WTC11 (cell line): ENCODE measurements at regions not wholly inside any gene's neighbourhood (a gene's known extent, or its start where the extent isn't known, plus 50 kb on each side); places are given as distances from the start of the nearest gene placed in this dataset.

Experiments used
- CREB1 ChIP-seq: sonication (generic); formaldehyde crosslinking; IDR thresholded peaks from 2 replicates; pipeline ENCODE4 v1.8.0; 2023; ENCODE audit warnings: mild to moderate bottlenecking, missing genetic modification reagents
- CREM ChIP-seq: sonication (generic); formaldehyde crosslinking; IDR thresholded peaks from 2 replicates; pipeline ENCODE4 v1.8.1; 2022; ENCODE audit warnings: mild to moderate bottlenecking, missing genetic modification reagents, moderate library complexity
- CTCF ChIP-seq: fragments of 200-600 bp; IDR thresholded peaks from 2 replicates; pipeline ENCODE4 v1.8.0; 2022; ENCODE audit warnings: antibody characterized with exemption
- GABPB1 ChIP-seq: sonication (generic); formaldehyde crosslinking; IDR thresholded peaks from 2 replicates; pipeline ENCODE4 v1.8.1; 2023; ENCODE audit warnings: mild to moderate bottlenecking, missing genetic modification reagents
- JUN ChIP-seq: sonication (generic); formaldehyde crosslinking; IDR thresholded peaks from 2 replicates; pipeline ENCODE4 v1.8.0; 2023; ENCODE audit warnings: mild to moderate bottlenecking, missing genetic modification reagents
- MAX ChIP-seq: sonication (generic); formaldehyde crosslinking; IDR thresholded peaks from 2 replicates; pipeline ENCODE4 v1.8.0; 2022; ENCODE audit warnings: mild to moderate bottlenecking, missing genetic modification reagents
- NFYB ChIP-seq: sonication (generic); formaldehyde crosslinking; conservative IDR thresholded peaks from 2 replicates; pipeline ENCODE4 v1.8.0; 2022; ENCODE audit warnings: low read depth, missing genetic modification reagents
- NR3C1 ChIP-seq: sonication (generic); formaldehyde crosslinking; conservative IDR thresholded peaks from 2 replicates; pipeline ENCODE4 v1.8.1; 2023; ENCODE audit warnings: low read depth, mild to moderate bottlenecking, missing genetic modification reagents
- SMAD3 ChIP-seq: sonication (generic); formaldehyde crosslinking; IDR thresholded peaks from 2 replicates; pipeline ENCODE4 v1.8.0; 2022; ENCODE audit warnings: missing genetic modification reagents, mild to moderate bottlenecking, borderline replicate concordance
- TEAD1 ChIP-seq: sonication (generic); formaldehyde crosslinking; IDR thresholded peaks from 2 replicates; pipeline ENCODE4 v1.8.0; 2022; ENCODE audit warnings: mild to moderate bottlenecking, missing genetic modification reagents
- USF1 ChIP-seq: sonication (generic); formaldehyde crosslinking; IDR thresholded peaks from 2 replicates; pipeline ENCODE4 v1.8.0; 2022; ENCODE audit warnings: mild to moderate bottlenecking, missing genetic modification reagents
- ZNF532 ChIP-seq: fragments of 250-450 bp; sonication (Bioruptor Pico); IDR thresholded peaks from 2 replicates; pipeline ENCODE4 v1.9.0; 2021; ENCODE audit warnings: mild to moderate bottlenecking, borderline replicate concordance
- TF ChIP-seq, protein P1 (sequence below): sonication (generic); formaldehyde crosslinking; IDR thresholded peaks from 2 replicates; pipeline ENCODE4 v1.8.0; 2022; ENCODE audit warnings: mild to moderate bottlenecking, missing genetic modification reagents
- TF ChIP-seq, protein P2 (sequence below): sonication (generic); formaldehyde crosslinking; IDR thresholded peaks from 2 replicates; pipeline ENCODE4 v1.8.1; 2023; ENCODE audit warnings: mild to moderate bottlenecking, missing genetic modification reagents, moderate library complexity

DNA sequence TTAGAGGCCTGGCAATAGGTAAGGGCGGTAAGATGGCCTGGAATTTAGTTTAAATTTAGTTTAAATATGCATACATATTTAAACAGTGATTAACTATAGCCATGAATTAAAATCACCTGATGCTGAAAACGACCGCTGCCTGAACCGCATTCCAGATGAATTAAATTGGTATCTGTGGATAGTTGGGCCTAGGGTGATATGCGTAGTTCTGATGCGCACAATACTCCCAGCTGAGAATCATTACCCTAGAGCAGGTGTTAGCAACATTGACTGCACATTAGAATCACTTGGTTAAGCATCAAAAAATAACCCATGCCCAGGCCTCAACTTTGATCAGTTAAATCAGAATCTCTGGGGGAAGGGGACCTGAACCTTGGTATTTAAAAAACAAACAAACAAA, 432.4 kb downstream of the GBA3 start:
- TF ChIP-seq CTCF (no peak), GABPB1 (no peak), CREB1 (CRISPR knock-in tag) (no peak), ZNF532 (CRISPR knock-in tag) (no peak), SMAD3 (CRISPR knock-in tag) (no peak), NR3C1 (CRISPR knock-in tag) (no peak), TEAD1 (no peak), MAX (no peak), CREM (CRISPR knock-in tag) (no peak), NFYB (no peak), JUN (no peak), USF1 (CRISPR knock-in tag) (no peak)
- TF ChIP-seq, protein P1, sequence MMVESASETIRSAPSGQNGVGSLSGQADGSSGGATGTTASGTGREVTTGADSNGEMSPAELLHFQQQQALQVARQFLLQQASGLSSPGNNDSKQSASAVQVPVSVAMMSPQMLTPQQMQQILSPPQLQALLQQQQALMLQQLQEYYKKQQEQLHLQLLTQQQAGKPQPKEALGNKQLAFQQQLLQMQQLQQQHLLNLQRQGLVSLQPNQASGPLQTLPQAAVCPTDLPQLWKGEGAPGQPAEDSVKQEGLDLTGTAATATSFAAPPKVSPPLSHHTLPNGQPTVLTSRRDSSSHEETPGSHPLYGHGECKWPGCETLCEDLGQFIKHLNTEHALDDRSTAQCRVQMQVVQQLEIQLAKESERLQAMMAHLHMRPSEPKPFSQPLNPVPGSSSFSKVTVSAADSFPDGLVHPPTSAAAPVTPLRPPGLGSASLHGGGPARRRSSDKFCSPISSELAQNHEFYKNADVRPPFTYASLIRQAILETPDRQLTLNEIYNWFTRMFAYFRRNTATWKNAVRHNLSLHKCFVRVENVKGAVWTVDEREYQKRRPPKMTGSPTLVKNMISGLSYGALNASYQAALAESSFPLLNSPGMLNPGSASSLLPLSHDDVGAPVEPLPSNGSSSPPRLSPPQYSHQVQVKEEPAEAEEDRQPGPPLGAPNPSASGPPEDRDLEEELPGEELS (CRISPR knock-in tag), result no peak
- TF ChIP-seq, protein P2, sequence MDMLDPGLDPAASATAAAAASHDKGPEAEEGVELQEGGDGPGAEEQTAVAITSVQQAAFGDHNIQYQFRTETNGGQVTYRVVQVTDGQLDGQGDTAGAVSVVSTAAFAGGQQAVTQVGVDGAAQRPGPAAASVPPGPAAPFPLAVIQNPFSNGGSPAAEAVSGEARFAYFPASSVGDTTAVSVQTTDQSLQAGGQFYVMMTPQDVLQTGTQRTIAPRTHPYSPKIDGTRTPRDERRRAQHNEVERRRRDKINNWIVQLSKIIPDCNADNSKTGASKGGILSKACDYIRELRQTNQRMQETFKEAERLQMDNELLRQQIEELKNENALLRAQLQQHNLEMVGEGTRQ (CRISPR knock-in tag), result no peak
